Panc1 (cell line): ENCODE measurements at regions not wholly inside any gene's neighbourhood (a gene's known extent, or its start where the extent isn't known, plus 50 kb on each side); places are given as distances from the start of the nearest gene placed in this dataset.
"Not testable (repeated sequence)": the region's sequence is repeated elsewhere in the genome, so short reads cannot be mapped to it uniquely, and the experiment has no call there.

ENCODE experiments used
- POLR2AphosphoS5 ChIP-seq: IDR thresholded peaks from 2 replicates; pipeline ENCODE4 v1.6.1; 2012; ENCODE audit warnings: mild to moderate bottlenecking, low read depth, low read length, moderate library complexity
- TF ChIP-seq, protein P1 (sequence below): fragments of 450-650 bp; IDR thresholded peaks from 2 replicates; pipeline ENCODE4 v1.5.1; 2017; ENCODE audit warnings: mild to moderate bottlenecking
- TF ChIP-seq, protein P2 (sequence below), 2 experiments: IDR thresholded peaks; 2 replicates each; pipeline ENCODE4 v1.6.1; 2011 to 2012; ENCODE audit warnings: low read depth in 2 of 2, control low read depth in 1 of 2, low read length in 1 of 2, mild to moderate bottlenecking in 1 of 2, moderate library complexity in 1 of 2; ENCODE audit not compliant: insufficient read depth in 1 of 2

DNA sequence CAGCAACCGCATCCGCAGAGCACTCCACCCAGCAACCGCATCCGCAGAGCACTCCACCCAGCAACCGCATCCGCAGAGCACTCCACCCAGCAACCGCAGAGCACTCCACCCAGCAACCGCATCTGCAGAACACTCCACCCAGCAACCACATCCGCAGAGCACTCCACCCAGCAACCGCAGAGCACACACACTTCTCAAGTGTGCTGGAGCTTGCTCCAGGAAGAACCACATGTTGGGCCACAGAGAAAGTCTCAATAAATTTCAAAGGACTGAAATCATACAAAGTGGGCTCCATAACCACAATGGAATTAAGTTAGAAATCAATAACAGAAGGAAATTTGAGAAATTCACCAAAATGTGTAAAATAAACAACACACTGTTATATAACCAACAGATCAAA is 88.4 kb upstream of the FAM20C start:
- TF ChIP-seq, protein P1, sequence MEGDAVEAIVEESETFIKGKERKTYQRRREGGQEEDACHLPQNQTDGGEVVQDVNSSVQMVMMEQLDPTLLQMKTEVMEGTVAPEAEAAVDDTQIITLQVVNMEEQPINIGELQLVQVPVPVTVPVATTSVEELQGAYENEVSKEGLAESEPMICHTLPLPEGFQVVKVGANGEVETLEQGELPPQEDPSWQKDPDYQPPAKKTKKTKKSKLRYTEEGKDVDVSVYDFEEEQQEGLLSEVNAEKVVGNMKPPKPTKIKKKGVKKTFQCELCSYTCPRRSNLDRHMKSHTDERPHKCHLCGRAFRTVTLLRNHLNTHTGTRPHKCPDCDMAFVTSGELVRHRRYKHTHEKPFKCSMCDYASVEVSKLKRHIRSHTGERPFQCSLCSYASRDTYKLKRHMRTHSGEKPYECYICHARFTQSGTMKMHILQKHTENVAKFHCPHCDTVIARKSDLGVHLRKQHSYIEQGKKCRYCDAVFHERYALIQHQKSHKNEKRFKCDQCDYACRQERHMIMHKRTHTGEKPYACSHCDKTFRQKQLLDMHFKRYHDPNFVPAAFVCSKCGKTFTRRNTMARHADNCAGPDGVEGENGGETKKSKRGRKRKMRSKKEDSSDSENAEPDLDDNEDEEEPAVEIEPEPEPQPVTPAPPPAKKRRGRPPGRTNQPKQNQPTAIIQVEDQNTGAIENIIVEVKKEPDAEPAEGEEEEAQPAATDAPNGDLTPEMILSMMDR = not testable (repeated sequence)
- TF ChIP-seq, protein P2, sequence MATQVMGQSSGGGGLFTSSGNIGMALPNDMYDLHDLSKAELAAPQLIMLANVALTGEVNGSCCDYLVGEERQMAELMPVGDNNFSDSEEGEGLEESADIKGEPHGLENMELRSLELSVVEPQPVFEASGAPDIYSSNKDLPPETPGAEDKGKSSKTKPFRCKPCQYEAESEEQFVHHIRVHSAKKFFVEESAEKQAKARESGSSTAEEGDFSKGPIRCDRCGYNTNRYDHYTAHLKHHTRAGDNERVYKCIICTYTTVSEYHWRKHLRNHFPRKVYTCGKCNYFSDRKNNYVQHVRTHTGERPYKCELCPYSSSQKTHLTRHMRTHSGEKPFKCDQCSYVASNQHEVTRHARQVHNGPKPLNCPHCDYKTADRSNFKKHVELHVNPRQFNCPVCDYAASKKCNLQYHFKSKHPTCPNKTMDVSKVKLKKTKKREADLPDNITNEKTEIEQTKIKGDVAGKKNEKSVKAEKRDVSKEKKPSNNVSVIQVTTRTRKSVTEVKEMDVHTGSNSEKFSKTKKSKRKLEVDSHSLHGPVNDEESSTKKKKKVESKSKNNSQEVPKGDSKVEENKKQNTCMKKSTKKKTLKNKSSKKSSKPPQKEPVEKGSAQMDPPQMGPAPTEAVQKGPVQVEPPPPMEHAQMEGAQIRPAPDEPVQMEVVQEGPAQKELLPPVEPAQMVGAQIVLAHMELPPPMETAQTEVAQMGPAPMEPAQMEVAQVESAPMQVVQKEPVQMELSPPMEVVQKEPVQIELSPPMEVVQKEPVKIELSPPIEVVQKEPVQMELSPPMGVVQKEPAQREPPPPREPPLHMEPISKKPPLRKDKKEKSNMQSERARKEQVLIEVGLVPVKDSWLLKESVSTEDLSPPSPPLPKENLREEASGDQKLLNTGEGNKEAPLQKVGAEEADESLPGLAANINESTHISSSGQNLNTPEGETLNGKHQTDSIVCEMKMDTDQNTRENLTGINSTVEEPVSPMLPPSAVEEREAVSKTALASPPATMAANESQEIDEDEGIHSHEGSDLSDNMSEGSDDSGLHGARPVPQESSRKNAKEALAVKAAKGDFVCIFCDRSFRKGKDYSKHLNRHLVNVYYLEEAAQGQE (IDR thresholded peaks at IDR 0.05; ENCODE audit: insufficient read depth in 1 of 2, low read depth in 2 of 2, low read length in 1 of 2) = not testable (repeated sequence)
- not testable (repeated sequence) for TF ChIP-seq POLR2AphosphoS5
